GM10266 (cell line): ENCODE measurements at regions not wholly inside any gene's neighbourhood (a gene's known extent, or its start where the extent isn't known, plus 50 kb on each side); places are given as distances from the start of the nearest gene placed in this dataset.
"Not testable (repeated sequence)": the region's sequence is repeated elsewhere in the genome, so short reads cannot be mapped to it uniquely, and the experiment has no call there.

Experiments used
- DNase-seq: peaks from one replicate; pipeline ENCODE4 v3.0.0; 2012; ENCODE audit errors: extremely low spot score
- CTCF ChIP-seq: IDR thresholded peaks from 2 replicates; pipeline ENCODE4 v1.5.1; 2012; ENCODE audit warnings: mild to moderate bottlenecking, low read depth; ENCODE audit not compliant: control insufficient read depth, insufficient read depth; ENCODE audit errors: missing control alignments

GRCh38 chr7:76146374-76146773 is 55.3 kb upstream of the SRRM3 start:
- no peak for TF ChIP-seq CTCF
- DNase-seq = no peak

GRCh38 chr7:76148947-76149346 is 52.7 kb upstream of the SRRM3 start:
- not testable (repeated sequence) for DNase-seq

GRCh38 chr7:76149847-76150691 is 51.6 kb upstream of the SRRM3 start:
- no peak for TF ChIP-seq CTCF
- no peak for DNase-seq
